CD4-positive, alpha-beta T cell treated with Interleukin-1 beta for 1 hour (primary cell): ENCODE measurements at regions not wholly inside any gene's neighbourhood (a gene's known extent, or its start where the extent isn't known, plus 50 kb on each side); places are given as distances from the start of the nearest gene placed in this dataset.

Experiments
- DNase-seq, 2 donors: peaks; one replicate each; pipeline ENCODE4 v3.0.0-alpha.2; 2020 to 2022

DNA sequence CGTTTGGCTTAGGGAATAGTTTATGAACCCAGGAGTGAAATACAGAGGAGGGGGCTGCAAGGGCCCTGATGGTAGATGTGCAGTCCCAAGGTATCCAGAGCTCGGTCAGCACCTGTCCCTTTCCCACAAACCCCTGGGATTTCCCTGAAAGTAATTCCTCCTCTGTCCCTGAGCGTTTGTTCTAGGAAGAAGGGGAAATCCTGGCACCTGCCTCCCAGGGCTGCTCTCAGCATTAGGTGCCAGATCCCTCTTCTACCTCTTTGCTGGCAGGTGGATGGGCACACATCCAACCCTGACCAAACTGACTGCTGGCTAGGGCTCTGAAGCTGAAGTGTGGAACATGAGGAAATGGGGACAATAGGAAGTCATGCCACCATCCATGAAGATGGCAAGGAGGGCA lies 824.0 kb downstream of the SLC4A3 start:
- DNase-seq: no peak

DNA sequence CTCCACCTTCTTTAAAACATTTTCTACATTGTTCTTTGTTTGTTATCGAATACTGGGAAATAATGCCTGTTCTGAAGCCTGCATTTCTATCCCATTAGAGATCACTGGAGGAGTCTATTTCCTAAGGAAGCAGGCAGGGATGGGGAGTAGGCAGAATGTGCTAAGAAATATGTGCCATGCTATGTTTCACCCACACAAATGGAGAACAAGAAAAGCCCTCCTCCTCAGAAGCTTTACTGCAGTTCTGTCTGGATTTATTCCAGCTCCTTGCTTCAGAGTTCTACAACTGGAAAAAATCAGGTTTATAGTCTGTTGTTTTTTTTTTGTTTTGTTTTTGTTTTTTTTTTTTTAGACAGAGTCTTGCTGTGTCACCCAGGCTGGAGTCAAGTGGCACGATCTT lies 825.1 kb downstream of the SLC4A3 start:
- DNase-seq: no peak

DNA sequence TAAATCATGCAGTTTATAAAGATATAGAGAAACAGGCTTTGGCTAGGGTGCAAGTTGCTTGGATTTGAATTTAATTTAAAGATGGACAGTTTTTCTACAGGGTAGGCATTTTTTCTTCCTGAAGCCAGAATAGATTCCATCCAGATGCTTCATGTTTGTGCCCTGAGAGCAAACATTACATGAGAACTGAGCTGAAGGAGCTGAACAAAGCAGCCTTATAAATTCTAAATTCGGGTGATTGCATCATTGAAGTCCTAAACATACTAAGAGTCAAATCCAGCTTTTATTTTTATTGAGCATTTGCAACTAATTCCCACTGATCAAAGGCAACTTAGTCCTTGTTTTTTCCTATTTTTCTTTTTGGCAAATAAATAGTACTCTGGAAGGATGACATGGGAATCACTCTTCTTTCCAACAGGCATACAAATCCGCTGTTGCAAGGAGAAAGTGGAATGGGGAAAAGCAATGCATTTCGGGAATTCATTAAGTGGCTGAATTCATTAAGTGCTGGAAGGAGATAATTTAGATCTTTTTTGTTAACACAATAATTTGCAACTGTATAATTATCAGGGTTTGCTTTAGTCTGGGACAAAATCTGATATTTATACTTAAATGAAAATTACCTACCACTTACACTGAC lies 828.0 kb downstream of the SLC4A3 start:
- DNase-seq: no peak

DNA sequence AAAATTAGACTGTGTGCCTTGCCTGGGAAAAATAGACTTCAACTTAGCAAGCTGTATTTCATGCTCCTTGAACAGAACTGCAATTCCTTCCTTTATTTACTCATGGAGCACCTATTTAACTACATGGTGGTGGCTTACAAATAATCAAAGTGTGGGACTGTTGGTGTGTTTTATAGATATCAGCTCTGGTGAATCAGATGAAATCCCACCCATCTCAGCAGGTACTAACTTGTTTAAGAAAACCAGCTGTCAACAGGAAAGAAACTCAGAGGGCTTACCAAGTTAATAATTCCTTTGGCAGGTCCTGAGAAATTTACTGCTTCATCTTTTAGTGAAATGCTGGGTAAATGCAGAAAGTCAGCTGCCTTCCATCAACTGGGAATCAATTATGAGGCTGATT lies 830.6 kb downstream of the SLC4A3 start:
- no peak for DNase-seq

DNA sequence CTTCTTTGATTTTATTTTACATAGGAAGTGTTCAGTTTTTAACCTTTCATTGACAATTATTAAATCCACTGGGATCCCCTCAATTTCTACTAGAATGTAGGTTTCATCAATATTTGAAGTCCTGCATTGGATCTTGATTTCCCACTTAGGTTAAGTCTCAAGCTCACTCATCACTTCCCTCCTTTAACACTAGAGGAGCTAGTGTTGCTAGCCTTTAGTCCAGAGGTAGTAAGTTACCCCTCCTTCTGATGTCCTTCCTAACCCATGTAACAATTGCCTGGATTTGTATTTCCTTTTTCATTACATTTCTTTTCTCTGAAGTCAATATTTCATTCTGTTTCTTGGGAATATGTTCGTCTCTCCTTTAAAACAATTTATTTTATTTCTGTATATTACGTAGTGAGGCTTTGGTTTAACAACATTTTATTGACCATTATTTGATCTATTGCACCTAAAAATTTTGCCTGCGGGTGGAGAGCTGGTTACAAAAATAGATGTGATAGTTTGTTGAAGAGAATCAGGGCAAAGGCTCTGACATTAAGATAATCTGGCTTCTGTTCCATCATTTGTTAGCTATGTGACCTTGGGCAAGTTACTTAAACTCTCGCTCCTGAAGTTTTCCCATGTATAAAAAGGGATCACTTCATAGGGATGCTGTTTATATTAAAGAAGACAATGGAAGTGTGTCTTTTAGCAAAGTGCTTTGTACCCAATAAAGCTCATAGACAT lies 833.0 kb downstream of the SLC4A3 start:
- DNase-seq: no peak

DNA sequence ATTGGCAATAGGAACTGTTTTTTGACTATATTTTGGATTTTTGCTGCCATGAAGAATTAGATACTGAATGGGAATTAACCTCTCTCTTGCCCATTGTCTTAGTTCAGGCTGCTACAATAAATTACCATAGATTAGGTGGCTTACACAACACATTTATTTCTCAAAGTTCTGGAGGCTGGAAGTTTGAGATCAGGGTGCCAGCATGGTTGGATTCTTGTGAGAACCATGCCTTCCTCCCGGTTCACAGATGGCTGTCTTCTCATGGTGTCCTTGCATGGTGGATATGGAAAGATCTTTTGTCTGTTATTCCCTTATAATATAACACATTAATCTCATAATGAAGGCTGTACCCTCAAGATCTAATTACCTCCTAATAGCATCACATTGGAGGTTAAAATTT lies 836.4 kb downstream of the SLC4A3 start:
- no peak for DNase-seq

DNA sequence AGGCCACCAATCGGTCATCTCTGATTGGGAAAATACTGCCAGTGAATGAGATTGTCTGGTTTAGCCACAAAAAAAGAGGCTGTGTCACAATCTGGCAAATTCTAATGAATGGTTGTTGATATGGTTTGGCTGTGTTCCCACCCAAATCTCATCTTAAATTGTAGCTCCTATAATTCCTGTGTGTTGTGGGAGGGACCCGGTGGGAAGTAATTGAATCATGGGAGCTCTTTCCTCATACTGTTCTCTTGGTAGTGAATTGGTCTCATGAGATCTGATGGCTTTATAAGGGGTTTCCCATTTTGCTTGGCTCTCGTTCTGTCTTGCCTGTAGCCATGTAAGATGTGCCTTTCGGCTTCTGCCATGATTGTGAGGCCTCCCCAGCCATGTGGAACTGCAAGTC lies 838.3 kb downstream of the SLC4A3 start:
- DNase-seq: no peak

DNA sequence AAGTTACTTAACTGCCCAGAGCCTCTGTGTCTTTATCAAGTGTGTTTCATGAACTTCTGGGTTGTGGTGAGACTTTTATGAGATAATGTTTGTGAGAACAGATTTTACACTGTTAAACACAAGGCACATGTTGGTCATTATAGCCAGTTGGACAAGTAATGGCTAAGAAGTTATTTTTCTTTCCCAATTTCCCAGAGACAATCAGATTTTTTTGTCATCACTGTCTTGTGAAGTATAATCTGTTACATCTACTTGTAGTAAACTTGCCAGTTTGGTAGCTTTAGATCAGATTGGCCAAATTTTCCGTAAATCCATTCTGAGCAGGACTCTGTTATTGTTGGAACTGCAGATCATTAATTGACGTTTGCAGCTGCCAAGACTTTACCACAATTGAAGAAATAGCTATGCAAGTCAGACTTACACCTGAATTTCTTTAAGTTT lies 838.8 kb downstream of the SLC4A3 start:
- no peak for DNase-seq

DNA sequence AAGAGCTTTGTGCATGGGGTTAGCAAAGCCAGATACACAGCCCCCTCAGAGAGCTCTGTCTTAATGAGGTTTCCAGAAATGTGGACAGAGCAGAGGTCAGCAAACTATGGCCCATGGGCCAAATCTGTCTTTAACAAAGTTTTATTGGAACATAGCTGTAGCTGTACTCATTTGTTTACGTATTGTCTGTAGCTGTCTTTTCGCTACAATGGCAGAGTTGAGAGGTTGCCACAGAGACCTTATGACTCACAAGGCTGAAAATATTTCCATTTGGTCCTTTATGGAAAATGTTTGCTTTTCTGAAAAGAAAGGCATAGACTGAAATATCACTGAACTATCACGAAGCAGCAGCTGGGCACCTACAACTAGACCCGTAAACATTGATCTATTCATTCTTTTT lies 841.8 kb downstream of the SLC4A3 start:
- no peak for DNase-seq

DNA sequence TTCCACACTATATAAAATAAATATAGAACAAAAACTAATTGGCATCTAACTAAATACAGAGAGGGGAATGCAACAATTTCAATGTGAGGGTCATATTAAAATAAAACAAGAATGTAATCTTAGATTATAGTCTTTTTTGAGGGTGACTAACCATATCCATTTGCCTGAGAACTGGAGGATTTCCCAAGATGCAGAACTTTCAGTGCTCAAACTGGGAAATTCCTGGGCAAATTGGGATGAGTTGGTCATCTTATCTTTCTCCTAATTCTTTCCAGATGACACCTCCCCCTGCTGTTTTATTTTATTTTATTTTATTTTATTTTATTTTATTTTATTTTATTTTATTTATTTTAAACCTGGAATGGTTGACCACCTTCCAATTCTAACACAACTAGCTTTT lies 846.2 kb downstream of the SLC4A3 start:
- no peak for DNase-seq

DNA sequence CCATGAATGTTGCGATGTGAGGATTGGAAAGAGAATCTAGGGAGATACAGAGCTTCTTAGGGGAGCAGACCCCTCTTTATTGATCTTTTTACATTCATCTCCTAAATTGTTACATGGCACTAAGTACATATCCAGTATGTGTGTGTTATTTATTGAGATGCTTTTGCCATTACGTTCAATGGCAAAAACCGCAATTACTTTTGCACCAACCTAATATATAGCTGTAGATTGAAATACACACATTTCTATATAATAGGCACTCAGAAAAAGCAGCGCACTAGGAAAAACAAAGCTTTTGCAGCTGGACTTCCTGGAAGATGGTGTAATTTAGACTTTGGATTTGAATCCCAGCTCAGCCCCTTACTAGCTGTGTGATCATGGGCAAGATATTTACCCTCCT lies 849.4 kb downstream of the SLC4A3 start:
- DNase-seq: no peak

DNA sequence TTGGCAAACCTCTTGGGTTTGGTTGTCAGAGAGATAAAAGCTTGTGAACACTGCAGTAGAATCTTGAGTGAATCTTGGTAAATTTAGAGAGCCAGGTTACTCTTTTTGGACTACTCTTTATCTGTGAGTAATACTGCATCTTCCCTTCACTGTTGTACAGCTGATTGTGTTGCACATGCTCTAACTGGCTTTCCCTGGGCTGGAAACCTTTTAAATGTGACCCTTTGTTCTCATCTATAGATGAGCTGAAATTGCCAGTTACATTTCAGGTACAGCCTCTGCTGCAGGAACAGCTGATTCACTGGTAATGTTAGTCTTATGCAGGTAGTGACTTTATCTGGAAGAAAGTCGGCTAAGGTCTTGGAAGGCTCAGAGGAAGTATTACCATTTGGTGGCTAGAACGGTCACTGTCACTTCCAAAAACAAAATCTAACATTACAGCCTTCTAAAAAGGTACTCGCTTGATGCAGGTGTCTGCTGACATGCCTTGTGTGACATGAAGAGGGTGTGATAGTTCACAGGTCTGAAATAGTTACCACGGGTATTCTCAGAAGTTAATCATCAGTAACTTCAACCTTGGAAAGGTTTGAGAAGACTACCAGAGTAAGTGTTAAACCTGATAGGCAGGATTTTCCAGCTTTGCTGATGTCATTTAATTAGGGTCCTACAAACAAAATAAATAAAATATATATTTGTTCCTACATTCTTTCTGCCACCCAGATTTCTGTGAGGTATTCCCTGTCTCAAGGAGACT lies 851.1 kb downstream of the SLC4A3 start:
- no peak for DNase-seq

DNA sequence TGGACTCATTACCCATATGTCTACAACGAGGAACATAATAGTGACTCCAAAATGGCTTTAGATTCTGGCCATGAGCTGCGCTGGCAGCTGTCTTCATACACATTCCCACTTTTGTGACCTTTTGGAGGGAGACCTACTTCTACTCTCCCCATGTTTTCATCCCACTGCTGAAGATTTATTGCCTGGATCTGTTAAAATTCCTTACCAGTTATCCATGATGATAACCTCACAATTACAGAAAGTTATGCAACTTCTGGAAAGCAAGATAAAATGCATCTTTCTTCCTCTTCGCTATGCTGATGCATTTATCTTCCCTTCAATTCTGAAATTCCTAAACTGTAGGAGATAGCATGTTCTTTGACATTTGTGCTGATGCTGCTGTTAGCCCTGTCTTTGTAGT lies 855.3 kb downstream of the SLC4A3 start:
- no peak for DNase-seq

DNA sequence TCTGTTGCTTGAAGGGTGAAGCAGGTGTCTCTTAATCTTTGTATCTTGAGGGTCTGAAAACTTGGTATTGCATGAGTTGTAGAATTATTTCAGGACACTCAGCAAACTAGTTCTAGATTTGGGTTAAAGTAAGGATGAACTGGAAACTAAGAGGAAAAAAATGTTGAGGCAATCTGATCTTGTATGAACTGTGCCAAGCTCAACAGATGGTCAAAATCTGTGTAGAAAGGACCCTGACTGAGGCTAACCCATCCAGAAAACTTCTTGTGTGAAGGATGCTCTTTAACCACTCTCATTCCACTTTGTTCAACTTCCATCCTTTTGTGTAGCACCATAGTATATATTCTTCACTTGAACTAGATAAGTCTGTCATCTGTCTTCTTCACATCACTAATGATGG lies 861.7 kb downstream of the SLC4A3 start:
- DNase-seq: no peak

DNA sequence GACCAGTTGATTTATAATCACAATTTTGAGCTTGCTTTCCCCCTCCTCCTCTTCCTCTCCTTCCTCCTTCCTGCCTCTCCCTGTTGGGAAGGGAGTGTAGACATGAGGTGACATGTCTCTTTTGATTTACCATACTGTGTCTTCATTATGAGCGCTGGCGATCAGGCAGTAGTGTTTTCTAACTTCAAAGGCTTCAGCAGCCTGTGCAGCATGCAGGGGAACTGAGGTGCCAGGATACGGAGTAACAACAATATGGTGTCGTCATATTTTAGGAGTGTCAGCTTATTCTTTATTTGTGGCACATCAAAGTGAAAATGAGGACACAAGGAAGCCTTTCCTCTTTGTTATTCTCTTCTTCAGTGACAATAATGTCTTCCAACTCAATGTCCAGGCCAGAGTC lies 864.2 kb downstream of the SLC4A3 start:
- no peak for DNase-seq

DNA sequence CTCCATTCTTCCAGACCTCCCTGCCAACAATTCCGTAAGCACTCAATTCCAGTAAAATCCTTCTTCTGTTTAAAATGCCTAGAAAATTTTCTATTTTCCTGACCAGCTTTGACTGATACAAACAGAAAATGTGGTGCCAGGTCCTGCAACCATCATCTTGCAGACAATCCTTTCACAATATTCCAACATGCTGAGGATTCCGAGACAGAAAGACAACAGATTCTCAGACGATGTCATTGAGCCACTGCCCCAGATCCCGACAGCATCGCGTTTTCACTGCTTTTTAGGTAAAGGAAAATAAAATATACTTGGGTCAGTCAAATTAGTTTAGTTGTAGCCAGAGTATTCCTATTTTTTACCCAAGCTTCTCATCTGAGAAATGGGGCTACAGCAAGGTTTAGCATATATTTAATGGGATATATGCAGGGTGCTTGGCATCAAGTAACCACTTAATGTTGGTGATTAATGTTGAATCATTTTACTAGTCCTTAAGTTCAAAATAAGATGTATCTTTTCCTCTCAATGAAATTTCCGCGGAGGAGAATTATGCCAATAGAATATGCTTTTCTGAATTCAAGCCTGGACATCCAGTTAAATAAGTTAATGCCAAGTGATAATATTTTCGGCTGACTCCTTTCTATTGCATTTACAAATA lies 866.6 kb downstream of the SLC4A3 start:
- DNase-seq: no peak

DNA sequence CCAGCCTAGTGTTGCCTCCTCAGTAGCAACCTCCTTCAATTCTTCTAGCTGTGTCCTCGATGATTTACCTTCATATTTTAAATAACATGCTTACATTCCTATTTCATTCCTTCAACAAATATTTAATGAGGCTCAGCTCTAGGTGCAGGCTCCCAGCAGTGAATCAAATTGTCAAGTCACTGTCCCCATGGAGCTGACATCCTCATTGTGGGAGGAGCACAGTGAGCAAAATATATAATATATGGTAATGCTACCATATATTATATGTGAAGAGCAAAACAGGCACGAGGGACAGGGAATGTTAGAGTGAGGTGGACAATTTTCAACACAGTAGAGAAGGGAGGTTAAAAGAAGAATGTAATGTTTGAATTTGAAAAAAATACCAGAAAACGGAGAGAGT lies 869.1 kb downstream of the SLC4A3 start:
- no peak for DNase-seq

DNA sequence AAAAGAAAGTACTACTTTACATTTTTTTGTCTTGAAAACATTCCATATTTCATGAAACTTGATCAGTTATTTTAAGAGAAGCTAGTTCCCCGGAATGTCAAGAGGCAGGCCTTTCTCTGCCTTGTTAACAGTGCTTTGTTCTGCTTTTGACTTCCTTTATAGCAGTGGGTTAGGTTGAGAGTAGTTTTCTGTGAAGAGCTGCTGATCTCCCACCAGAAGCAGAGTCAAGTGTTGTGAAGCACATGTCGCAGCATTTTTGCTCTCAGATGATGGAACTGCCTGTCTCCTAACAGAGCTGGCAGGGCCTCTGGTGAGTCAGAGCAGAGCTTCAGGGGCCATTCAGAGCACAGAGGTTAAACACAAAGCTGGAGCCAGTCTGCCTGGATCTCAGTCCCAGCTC lies 871.8 kb downstream of the SLC4A3 start:
- no peak for DNase-seq

DNA sequence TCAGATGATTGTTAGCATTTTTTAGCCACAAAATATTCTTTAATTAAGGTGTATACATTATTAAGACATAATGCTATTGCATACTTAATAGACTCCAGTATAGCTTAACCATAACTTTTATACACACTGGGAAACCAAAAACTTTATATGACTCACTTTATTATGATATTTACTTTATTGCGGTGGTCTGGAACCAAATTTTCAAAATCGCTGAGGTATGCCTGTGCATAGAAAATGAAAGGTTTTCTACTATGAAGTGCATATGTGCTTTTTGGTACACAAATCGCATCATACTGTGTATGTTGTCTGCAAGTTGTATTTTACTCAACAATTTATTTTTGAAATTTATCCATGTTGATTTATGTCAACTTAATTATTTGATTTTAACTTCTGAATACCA lies 875.1 kb downstream of the SLC4A3 start:
- DNase-seq: no peak

DNA sequence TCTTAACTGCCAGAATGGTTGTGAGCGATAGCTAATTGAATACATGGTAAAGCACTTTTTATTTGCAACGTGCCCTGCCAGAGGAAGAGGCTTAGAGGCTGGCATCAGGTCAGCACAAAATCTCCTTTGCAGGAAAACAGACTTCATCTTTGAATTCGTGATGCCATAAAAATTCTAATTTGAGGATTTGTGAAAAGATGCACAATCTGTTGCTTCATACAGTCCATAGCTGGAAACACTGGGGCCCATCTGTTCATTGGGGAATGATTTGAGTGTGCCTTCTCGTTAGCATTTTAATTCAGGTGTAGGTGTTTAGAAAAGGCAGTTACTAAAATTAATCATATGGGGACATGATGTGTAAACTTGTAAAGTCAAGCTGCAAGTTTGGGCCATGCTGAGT lies 876.0 kb downstream of the SLC4A3 start:
- no peak for DNase-seq

DNA sequence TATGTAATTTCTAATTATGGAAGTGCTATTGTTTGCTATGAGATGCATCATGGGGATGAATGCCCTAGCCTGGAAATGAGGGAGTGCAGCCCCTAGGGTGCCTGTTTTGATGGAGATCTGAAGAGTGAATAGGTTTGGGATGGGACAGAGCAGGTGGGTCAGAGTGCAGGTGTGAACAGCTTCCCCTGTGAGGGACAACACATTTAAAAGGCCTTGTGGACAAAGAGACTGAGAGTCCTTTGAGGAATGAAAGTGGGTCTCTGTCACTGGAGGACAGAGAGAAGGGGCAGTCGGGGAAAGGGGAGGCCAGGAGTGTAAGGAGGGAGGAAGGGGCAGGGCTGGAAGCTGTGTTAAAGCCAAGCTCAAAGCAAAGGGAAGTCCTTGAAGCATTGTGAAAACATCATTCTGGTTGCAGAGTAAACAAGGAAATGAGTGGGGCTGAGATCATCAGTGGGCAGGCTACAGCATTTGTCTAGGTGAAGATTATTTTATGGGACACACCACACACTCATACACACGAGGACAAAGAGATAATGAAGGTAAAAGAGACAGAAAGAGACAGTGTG lies 877.6 kb downstream of the SLC4A3 start:
- no peak for DNase-seq

DNA sequence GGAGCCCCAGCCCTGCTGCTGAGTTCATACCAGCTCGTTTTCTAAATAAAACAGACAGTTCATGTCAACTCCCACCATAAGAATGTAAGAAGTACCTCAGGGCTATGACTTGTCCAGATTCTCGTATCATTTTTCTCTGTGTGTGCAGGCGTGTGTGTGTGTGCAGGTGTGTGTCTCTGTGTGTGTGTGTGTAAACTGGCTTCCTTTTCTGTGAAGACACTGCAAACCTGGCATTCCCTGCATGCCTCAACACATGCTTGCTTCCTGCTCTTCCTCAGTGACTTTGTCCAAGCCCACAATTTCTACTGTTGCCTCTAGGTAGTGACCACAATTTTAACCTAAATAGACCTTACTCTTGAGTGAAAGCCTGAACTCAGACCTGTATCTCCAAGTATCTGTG lies 879.0 kb downstream of the SLC4A3 start:
- DNase-seq: no peak

DNA sequence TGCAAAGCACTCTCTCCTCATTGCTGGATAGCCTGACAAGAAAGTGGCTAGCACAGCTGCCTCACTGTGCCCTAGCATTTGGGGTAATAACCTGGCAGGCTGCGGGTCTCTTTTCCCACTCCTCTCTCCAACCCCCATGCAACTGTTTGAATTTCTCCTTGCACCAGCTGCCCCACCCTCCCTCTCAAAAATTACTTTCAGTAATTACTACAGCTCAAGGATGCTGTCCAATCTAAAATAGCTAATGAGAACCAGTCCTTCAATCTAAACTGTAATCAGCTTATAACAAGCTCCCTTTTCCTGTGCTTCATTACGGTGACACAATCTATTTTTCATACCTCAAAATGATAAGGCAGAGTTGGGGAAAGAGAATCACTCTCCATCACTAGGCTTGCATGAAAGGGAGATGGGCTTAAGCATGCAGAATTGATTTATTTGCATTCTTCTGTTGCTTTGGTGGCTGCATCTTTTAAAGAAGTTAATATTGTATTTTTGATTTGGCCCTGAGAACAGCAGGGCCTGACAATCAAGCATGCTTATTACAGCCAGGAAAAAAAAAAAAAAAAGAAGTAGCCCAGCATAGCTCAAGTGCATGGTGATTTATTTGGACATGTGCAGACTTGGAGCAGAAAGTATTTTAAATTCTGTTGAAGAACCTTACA lies 881.8 kb downstream of the SLC4A3 start:
- DNase-seq: no peak
